A673 (cell line): ENCODE measurements at regions not wholly inside any gene's neighbourhood (a gene's known extent, or its start where the extent isn't known, plus 50 kb on each side); places are given as distances from the start of the nearest gene placed in this dataset.

Source experiments
- CTCF ChIP-seq: fragments of 300-800, 200-600 bp; sonication (generic); conservative IDR thresholded peaks from 2 replicates; pipeline ENCODE4 v1.5.1; 2017; ENCODE audit warnings: low read depth, mild to moderate bottlenecking, antibody characterized with exemption, low read length, moderate library complexity, mixed read lengths
- EZH2 ChIP-seq: fragments of 200-600 bp; sonication (generic); IDR thresholded peaks from 2 replicates; pipeline ENCODE4 v1.6.1; 2017; ENCODE audit warnings: borderline replicate concordance, low read depth, mild to moderate bottlenecking, mixed read lengths, antibody characterized with exemption, low read length; ENCODE audit not compliant: poor library complexity, severe bottlenecking

GRCh38 chr11:86162239-86162638, 82.3 kb upstream of the EED start:
- TF ChIP-seq CTCF, result no peak
- no peak for TF ChIP-seq EZH2
